HG03103 (cell line): ENCODE measurements at regions not wholly inside any gene's neighbourhood (a gene's known extent, or its start where the extent isn't known, plus 50 kb on each side); places are given as distances from the start of the nearest gene placed in this dataset.

Experiments used
- ATAC-seq: cut with Tn5 transposase; IDR thresholded peaks from one replicate; pipeline ENCODE4 v1.9.1; 2021; ENCODE audit warnings: low read depth; ENCODE audit not compliant: unreplicated experiment

DNA sequence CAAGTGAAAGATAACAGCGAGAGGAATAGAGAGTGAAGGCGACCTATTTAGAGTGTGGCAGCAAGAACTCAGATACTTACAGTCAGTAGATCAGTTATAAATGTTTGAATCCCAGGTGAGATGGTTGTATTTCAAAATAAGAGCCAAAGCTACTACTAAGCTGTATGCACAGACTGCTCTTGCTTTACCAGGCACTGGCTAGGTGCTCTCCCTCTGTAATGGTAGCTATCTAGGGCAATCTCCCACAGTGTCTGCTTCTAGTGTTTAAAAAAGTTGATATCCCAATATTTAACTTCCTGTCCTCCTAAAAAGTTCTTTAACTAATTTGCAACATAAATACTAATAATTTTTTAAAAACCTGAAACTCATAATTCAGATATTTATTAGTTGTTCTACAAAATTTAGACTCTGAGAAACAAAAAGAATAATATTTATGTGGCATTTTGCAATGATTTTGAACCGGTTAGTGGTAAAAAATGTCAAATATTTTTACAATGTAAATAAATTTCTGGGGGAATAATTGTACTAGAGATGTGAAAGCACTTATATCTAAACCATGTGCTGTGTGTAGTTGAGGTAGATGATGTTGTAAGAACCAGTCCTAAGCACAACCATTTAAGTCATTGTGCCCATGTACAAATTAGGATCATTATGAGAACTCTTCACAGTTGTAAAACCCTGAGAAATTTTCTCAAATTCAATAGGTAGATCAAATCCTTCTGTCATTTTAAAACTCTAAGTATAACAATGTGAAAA lies 349.3 kb upstream of the SEMA3D start:
- ATAC-seq: no peak

DNA sequence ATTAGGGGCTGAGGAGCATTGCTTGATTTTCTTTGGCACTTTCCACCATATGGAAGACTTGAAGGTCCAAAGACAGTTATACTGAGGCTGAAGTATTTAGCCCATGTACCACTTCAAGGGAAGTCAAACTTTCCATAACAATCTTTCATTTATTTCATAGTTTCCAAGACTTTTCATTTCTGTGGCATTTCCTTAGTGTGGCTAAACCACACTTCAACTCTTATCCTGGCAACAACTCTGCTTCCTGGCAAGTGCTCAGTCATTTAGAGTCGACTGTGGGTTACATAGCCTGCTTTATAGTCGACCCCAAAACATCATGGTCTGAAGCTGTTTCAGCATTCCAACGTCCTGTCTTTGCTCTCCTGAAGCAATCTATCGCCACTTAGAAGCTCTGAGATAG lies 343.0 kb upstream of the SEMA3D start:
- ATAC-seq: no peak

DNA sequence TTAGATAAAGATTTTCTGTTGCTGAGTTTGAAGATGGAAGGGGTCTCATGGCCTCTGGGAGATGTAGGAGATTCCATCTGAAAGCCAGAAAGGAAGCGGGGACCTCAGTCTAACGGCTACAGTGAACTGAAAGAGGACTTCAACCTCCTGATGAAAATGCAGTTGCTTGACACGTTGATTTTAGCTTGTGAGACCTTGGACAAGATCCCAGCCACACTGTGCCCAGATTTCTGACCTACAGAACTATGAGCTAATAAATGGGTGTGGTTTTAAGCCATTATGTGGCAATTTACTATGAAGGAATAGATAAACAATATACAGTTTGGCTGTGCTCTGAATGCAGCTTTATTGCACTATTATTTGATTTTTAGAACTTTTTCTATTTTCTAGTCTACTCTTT lies 342.3 kb upstream of the SEMA3D start:
- ATAC-seq: no peak

DNA sequence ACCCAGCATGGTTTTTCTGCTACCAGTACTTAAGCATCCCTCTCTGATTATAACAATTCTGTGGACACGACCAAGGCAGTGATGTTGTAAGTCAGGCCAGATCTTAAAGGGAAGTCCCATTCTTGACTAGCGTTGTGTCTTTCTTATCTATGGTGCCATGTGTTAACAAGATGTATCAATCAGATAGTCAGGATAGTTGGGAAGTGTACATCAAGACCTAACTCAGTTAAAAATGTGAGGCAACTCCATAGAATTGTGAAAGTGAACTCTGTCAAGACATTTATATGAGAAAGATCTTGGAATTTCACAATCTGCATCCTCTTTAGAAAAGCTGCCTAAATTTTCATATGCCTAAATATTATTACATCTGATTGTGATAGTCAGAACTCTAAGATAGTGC lies 341.7 kb upstream of the SEMA3D start:
- ATAC-seq: no peak

DNA sequence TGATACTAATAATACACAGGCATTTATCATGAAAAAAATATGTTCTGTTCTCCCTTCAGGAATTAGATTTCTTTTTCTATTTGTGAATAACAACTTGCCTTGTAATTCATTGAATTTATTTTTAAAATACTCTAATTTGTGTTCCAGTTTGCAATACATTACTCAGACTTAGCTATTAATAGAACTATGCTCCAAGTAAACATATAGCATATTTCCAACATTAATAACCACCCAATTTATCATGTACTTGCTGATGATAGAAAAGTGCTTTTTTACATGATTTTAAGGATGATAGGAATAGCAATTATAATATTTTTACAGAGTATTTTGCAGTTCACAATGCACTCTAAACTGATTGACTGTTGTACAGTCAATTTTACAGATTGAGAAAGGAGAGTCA lies 338.8 kb upstream of the SEMA3D start:
- ATAC-seq: no peak

- no peak for ATAC-seq
These were observed 335.2 kb upstream of the SEMA3D start for GRCh38 chr7:85522070-85522469.

DNA sequence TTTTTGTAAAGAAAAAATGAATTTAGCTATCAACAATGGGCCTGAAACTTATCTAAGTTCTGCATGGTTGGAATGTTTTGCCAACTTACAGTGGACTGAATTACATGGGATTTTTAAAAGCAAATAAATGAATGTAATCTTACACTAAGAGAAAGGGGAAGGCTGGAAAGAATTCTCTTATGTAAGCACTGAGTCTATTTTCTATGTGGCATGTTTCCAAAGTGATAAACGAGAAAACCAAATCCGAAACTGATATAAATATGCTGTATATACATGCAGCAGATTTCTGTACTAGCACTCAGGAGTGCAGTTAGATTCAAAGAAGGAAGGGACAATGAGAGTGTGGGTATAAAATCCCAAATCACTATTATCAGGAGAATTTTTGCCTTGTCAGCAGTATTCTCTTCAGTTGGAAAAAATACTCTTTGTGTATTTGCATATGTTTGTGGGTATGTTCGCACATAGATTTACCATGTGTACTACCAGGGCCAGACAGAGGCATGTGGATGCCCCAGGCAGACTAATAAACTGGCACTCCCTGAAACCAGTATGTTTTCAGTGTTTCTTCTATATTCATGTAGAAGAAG lies 334.3 kb upstream of the SEMA3D start:
- no peak for ATAC-seq

DNA sequence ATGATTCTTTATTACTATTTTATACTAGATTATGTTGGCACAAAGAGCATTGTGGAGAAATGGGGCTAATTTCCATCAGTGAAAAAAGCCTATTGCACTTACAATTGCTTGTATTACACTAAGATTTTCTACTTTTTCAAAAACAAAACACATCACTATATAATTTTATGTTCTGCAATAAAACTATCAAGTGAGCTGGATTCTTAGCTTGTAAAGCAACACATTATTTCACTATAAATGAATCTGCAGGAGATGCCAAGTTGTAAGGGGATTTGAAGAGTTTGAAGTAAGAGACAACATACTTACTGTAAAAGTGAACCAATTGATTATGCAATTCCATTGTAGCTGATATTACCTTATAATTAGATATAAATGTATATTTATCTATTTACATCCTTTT lies 333.3 kb upstream of the SEMA3D start:
- no peak for ATAC-seq

- ATAC-seq: no peak
These were observed 329.8 kb upstream of the SEMA3D start for GRCh38 chr7:85516675-85517074.

- ATAC-seq: no peak
These were observed 325.9 kb upstream of the SEMA3D start for GRCh38 chr7:85512790-85513189.

DNA sequence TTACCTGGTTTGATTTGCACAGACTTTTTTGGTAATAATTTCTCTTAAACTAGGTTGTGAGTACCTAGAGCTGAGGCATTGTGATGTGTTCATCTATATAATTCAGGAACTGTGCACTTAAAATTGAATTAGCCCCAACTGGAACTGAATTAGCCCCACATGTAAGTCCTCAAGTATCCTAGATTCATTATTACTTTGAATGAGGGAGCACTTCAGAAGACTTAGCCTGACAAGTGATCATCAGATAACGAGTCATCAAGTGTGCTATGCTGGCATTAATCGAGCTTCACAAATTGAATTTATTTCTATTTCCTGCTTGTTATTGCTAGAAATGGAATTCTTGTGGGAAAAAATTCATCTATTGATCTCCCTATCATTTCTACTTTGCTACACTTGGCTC lies 323.4 kb upstream of the SEMA3D start:
- no peak for ATAC-seq

- no peak for ATAC-seq
These were observed 322.6 kb upstream of the SEMA3D start for GRCh38 chr7:85509476-85509875.

DNA sequence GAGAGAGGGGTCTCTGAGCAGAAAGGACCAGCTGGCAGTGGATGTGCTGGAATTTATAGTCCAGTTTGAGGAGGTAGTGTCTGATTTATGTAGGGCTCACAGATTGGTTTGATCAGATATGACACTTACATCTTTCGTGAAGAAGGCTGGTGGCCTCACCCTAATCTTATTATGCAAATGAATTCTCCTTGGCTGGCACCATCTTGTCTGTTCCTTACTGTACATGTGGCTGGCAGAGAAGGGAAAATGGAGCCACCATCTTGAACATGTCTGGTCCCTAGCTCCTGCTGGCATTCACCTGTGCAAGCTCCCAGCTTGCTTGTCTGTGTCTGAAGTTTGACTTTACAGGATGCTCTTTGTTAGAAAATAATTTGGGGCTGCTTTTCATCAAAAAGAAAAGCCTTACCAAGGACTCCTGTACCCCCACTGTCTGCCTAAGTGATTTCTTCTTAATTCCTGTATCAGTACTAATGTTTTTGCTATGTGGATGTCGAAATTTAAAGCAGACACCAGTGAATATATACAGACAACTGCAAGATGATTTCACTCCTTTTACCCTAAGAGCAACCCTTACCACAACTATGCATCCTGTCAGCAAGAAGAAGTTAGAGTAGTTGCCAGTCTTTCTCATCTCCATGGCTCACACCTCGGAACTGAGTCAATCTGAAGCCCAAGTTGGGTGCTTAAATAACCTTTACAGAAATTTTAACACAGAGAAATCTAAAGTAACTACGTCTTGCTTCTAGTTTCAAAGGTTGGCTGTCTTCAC lies 322.0 kb upstream of the SEMA3D start:
- ATAC-seq: no peak

DNA sequence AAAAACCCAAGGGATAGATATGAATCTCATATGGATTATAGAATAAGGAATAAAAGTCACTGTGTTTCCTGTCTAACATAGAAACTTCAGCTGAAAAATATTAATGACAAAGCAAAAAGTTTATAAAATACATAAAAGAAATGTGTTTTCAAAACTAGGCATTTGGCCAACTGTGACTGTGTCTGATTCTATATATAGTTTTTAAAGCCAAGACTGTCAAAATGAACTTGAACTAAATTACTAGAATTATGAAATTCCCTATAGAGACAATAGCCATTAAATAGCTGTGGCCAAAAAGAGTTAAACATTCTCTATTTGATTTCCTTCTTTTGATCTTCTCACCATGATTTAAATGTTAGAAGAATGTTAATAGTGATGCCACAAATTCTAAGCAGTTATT lies 311.2 kb upstream of the SEMA3D start:
- ATAC-seq: no peak

DNA sequence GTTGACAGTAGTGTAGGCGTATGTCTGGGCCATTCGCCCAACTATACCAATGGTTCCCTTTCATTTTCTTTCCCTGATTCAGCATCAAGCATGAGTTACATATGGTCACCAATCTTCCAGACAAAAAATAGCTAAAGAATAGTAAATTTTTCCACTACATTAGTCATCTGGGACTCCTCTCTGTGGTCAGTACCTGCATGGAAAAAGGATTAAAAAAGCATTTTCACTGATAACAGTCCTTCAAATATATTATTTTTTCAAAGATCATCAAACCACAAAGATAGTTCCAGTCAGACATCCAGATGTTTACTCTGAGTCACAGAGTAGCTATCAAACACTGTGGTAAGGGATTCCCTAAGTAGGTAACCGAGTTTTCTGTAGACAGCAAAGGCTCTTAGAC lies 302.6 kb upstream of the SEMA3D start:
- no peak for ATAC-seq

DNA sequence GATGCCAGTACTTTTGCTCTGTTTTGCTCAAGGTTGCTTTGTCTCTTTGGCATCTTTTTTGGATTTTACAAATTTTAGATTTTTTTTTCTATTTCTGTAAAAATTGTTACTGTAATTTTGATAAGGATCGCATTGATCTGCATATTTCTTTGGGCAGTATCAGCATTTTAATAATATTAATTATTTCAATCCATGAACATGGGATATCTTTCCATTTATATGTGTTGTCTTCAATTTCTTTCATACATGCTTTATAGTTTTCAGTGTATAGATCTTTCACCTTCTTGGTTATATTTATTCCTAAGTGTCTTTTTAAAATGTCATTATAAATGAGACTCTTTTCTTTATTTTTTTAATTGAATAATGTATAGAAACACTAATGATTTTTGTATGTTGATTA lies 301.6 kb upstream of the SEMA3D start:
- ATAC-seq: no peak

GRCh38 chr7:85483177-85483576 lies 296.3 kb upstream of the SEMA3D start:
- no peak for ATAC-seq

- no peak for ATAC-seq
These were observed 293.8 kb upstream of the SEMA3D start for GRCh38 chr7:85480666-85481065.

DNA sequence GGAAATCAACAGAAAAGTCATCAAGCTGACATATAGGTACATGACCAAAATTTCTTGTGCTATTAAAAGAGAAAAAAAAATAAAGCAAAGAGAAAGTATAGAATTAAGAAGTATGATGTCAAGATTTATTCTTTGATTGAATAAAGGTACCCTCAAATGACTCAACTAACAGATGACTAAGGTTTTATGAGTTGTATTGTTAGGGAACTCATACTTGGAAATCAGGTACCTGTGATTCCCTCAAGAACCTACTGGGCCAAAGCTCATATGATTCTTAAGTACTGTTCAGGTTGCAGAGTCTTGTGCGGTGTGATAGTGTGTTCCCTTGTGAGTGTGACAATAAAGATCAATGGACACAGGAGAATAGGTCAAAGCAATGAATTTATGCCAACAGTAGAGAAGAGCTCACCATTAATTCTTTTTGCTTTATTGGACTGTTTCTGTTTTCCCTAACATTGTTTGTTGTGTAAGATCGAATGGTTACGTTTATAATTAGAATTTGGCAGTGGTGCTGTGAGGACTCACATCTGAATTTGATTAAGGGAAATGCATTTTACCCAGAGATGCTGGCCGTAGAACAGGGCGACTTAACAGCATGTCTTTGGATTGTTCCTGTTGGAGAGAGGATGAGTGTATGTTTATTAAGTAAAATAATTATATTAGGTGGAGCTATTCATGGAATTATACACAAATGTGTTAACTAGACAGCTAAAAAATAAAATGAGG lies 293.2 kb upstream of the SEMA3D start:
- no peak for ATAC-seq

DNA sequence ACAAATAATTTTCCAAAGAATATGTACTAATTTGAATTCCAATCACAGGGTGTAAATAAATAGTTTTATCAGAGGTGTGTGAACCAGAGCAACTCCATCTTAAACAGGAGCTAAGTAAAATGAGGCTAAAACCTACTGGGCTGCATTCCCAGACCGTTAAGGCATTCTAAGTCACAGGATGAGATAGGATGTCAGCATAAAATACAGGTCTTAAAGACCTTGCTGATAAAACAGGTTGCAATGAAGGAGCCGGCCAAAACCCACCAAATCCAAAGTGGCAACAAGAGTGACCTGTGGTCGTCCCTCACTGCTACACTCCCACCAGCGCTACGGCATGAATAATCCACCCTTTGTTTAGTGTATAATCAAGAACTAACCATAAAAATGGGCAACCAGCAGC lies 291.7 kb upstream of the SEMA3D start:
- no peak for ATAC-seq

- ATAC-seq: no peak
These were observed 288.6 kb upstream of the SEMA3D start for GRCh38 chr7:85475476-85475875.
